ENCODE measurements at regions not wholly inside any gene's neighbourhood (a gene's known extent, or its start where the extent isn't known, plus 50 kb on each side); places are given as distances from the start of the nearest gene placed in this dataset.
"Not testable (repeated sequence)": the region's sequence is repeated elsewhere in the genome, so short reads cannot be mapped to it uniquely, and the experiment has no call there.

DNA sequence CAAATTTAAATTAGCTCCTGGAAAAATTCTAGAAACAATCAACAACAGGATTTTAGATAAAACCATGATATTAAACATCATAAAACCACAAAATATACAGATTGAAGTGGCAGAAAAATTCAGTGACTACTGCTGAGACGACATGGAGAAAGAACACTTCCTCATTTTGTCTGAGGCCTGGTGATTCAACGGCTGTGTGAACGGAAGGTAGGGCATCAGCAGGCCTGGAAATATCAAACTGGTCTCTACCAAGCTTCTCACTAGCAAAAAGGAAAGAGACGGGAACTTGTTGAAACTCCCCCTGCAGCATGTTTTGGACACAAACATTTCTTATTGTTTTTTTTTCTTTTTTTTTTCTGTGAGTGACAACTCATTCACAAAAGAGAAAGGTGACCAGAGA, 58.0 kb upstream of the AHI1 start:
- no peaks in the 10 kb centered on the region for H3K36me3 ChIP-seq (replicated peaks; ENCODE audit: control insufficient read depth, insufficient read depth, low read length)
- H3K4me3 ChIP-seq (ENCODE audit: insufficient read depth, low read depth, low read length), result no peak overlapping the region
- DNase-seq, result peak; percentile 5
- no peaks in the 10 kb centered on the region for H3K27me3 ChIP-seq (ENCODE audit: control insufficient read depth, insufficient read depth, low read length)

DNA sequence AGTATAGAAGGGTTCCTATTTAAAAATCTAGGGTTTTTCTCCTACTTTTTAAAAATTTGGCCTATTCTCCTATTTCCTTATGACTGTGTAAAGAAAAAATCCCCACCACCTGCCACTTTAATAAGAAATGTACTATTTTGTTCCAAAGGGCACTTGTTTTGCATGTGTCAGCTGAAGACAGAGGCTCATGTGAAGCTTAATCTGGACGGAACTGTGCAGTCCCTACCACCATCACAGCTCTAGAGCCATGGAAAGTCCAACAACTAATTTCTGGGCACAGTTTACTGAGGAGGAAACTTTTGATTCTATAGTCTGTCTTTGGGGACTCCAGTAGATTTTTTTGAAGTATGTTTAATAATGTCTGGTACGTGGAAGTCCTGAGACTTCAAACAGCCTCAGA, 60.0 kb upstream of the AHI1 start:
- DNase-seq, result no peak
- Histone ChIP-seq H3K27me3 (ENCODE audit: control insufficient read depth, insufficient read depth, low read length) (no peaks in the 10 kb centered on the region), H3K36me3 (replicated peaks; ENCODE audit: control insufficient read depth, insufficient read depth, low read length) (no peaks in the 10 kb centered on the region), H3K4me3 (ENCODE audit: insufficient read depth, low read depth, low read length) (no peak overlapping the region)

DNA sequence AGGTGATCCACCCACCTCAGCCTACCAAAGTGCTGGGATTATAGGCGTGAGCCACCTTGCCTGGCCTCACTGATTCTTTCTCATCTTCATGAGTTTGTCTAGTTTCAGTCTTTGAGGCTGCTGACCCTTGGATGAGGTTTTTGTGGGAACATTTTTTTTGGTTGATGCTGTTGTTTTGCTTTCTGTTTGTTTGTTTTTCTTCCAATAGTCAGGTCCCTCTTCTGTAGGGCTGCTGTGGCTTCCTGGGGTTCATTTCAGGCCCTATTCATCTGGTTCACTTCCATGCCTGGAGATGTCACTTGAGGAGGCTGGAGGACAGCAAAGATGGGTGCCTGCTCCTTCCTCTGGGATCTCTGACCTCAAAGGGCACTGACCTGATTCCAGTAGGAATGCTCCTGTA, 68.1 kb upstream of the AHI1 start:
- not testable (repeated sequence) for H3K4me3 ChIP-seq (ENCODE audit: insufficient read depth, low read depth, low read length); H3K36me3 ChIP-seq (replicated peaks; ENCODE audit: control insufficient read depth, insufficient read depth, low read length); DNase-seq; H3K27me3 ChIP-seq (ENCODE audit: control insufficient read depth, insufficient read depth, low read length)

DNA sequence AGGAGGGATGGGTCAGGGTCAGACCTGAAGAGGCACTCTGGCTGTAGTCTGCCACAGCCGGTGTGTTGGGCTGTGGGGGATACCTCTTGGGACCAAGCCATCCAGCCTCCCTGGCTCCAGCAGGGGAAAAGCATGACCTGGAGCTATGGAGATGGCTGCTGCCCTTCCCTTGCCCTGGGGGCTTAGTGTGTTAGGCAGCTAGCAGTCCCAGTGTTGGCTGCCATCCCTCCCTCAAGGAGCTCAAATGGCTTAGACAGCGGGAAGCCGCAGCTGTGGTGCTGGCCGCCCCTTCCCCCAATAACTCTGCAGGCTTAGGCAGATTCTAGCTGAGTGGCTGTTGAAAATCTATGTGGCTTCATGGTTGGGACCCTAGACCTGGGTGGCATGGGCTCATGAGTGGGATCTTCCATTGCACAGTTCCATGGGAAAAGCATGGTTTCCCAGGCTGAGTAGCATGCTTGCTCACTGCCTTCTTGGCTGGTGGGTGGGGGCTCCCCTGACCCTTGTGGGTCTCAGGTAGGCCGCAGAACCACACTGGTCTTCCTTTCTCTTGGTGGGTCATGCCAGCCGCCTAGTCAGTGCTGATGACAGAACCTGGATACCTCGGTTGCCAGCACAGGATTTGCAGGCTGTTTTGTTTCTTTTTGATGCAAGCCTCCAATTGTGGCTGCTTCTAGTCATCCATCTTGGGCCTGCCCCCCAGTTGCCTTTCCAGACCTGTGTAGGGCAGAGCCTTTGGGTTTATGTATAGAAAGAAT, 69.0 kb upstream of the AHI1 start:
- Histone ChIP-seq H3K27me3 (ENCODE audit: control insufficient read depth, insufficient read depth, low read length) (no peaks in the 10 kb centered on the region), H3K36me3 (replicated peaks; ENCODE audit: control insufficient read depth, insufficient read depth, low read length) (no peaks in the 10 kb centered on the region), H3K4me3 (ENCODE audit: insufficient read depth, low read depth, low read length) (no peak overlapping the region)
- DNase-seq, result no peak

DNA sequence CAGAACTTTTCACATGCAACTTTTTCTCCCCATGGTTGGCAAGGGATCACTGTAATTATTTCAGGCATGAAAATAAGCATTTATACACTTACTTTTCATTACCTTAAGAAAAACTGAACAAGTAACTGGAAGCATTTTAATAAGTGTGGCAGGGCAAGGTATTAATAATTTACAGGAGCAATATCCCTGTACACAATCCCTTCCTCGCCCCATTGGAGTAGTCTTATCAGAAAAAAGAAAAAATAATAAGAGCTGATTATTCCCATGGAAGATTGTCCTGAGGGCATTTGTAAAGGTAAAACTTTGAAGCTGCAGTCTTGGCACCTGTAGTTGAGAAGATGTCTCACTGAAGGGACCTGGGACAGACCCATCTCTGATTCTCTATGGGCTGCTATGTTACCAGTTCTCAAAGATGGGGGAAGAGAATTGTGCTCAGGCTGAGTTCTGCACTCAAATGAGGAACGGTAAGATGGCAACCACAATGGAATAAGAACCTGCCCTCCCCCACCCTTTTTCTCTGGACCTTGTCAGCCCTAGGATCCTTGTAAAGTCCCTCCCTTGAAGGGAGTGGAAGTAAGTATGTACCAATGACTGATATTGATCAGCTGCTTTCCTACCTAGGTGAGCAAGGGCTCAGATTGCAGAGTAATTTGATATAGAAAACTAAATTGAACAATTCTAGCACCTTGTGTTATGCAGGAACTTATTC, 70.0 kb upstream of the AHI1 start:
- Histone ChIP-seq H3K27me3 (ENCODE audit: control insufficient read depth, insufficient read depth, low read length) (no peaks in the 10 kb centered on the region), H3K36me3 (replicated peaks; ENCODE audit: control insufficient read depth, insufficient read depth, low read length) (no peaks in the 10 kb centered on the region)
- no peak for DNase-seq

DNA sequence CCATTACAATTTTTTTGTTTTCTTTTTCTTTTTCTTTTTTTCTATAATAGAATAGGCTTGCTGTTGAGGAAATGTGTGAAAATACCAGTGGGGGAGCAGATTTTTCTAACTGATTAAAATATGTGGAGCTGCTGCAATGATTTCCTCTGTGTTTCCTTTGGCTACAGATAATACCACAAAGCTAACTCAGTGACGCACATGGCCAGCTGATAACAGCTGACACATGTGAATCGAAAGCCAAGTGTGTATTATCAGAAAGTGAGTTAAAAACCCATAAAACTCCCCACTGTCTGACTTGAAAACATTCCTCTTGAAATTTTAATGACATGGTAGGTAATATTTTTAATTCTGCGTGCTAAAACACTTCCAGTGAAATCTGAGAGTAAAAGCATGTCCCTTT, 70.8 kb upstream of the AHI1 start:
- H3K27me3 ChIP-seq (ENCODE audit: control insufficient read depth, insufficient read depth, low read length), result no peaks in the 10 kb centered on the region
- no peaks in the 10 kb centered on the region for H3K36me3 ChIP-seq (replicated peaks; ENCODE audit: control insufficient read depth, insufficient read depth, low read length)
- no peak overlapping the region for H3K4me3 ChIP-seq (ENCODE audit: insufficient read depth, low read depth, low read length)
- DNase-seq, result no peak

More for the DNA sequence above, 70.0 kb upstream of the AHI1 start:
- H3K4me3 ChIP-seq (ENCODE audit: insufficient read depth, low read depth, low read length), result no peak overlapping the region

- Histone ChIP-seq H3K4me3 (ENCODE audit: insufficient read depth, low read depth, low read length) (no peak overlapping the region), H3K36me3 (replicated peaks; ENCODE audit: control insufficient read depth, insufficient read depth, low read length) (no peaks in the 10 kb centered on the region), H3K27me3 (ENCODE audit: control insufficient read depth, insufficient read depth, low read length) (no peaks in the 10 kb centered on the region)
- DNase-seq, result no peak
Measured at GRCh38 chr6:135572051-135572450, 74.5 kb upstream of the AHI1 start.

DNA sequence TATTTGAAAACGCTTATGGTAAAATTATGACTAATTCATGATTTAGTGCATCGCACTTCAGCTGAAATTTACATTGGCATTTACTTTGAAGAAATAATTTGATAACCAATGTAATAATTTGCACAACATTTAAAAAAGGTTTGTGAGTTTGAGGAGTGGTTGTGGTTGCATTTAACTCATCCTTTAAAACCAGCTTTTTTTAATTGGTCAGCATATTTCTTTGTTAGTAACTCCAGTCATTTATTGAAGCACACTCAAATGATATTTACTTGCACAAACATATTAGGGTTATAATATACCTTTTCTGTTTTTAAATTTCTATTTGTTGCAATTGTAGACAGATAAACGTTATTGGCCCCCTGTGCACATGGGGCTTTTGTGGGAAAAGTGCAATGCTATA, 78.1 kb upstream of the AHI1 start:
- no peak overlapping the region for H3K4me3 ChIP-seq (ENCODE audit: insufficient read depth, low read depth, low read length)
- H3K27me3 ChIP-seq (ENCODE audit: control insufficient read depth, insufficient read depth, low read length), result no peaks in the 10 kb centered on the region
- DNase-seq, result no peak
- no peaks in the 10 kb centered on the region for H3K36me3 ChIP-seq (replicated peaks; ENCODE audit: control insufficient read depth, insufficient read depth, low read length)

DNA sequence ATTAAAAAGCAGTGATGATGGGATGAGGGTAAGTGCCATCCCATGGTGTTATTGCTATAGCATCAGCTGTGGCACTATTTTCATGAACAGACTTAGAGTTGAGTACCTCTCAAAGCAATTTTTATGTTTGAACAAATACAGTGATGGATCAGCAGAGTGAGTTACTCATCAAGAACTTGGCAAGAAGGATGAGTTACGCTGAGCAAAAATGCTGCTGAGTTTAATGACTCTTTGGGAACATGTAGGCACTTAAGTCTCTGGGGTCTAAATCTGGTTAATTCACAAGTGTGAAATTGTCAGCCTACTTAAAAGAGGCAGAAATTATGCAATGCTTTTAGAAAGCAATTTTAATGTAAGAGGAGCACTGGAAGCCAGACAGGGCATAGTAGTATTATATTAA, 78.5 kb upstream of the AHI1 start:
- no peaks in the 10 kb centered on the region for H3K36me3 ChIP-seq (replicated peaks; ENCODE audit: control insufficient read depth, insufficient read depth, low read length)
- no peak for DNase-seq
- no peak overlapping the region for H3K4me3 ChIP-seq (ENCODE audit: insufficient read depth, low read depth, low read length)
- H3K27me3 ChIP-seq (ENCODE audit: control insufficient read depth, insufficient read depth, low read length), result no peaks in the 10 kb centered on the region

DNA sequence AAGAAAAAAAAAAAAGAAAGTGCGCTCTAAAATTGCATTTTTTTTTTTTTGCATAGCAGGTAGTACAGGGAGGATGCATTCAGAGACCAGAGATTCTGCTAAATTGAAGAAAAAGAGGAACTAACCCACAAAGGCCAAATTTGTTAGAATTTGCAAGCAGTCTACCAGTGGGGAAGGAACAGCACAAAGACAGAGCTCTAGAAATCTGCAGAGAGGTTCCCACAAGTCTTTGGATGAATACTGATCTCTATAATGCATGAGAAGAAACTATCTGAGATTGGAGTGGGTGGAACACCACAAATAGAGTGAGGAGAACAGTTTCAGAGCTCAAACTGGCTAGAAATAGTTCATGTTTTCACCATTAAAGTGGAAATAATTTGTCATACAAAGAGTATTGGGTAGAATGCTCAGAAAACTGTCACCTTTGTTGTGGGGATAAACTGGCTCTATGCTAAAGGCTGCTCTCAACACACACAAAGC, 79.6 kb upstream of the AHI1 start:
- no peak for DNase-seq
- H3K4me3 ChIP-seq (ENCODE audit: insufficient read depth, low read depth, low read length), result no peak overlapping the region
- no peaks in the 10 kb centered on the region for H3K27me3 ChIP-seq (ENCODE audit: control insufficient read depth, insufficient read depth, low read length)
- no peaks in the 10 kb centered on the region for H3K36me3 ChIP-seq (replicated peaks; ENCODE audit: control insufficient read depth, insufficient read depth, low read length)

- H3K36me3 ChIP-seq (replicated peaks; ENCODE audit: control insufficient read depth, insufficient read depth, low read length), result no peaks in the 10 kb centered on the region
- no peak overlapping the region for H3K4me3 ChIP-seq (ENCODE audit: insufficient read depth, low read depth, low read length)
- no peak for DNase-seq
- no peaks in the 10 kb centered on the region for H3K27me3 ChIP-seq (ENCODE audit: control insufficient read depth, insufficient read depth, low read length)
Measured at GRCh38 chr6:135578976-135579375, 81.4 kb upstream of the AHI1 start.

- peak; percentile 8 for DNase-seq
- H3K36me3 ChIP-seq (replicated peaks; ENCODE audit: control insufficient read depth, insufficient read depth, low read length), result no peaks in the 10 kb centered on the region
- H3K27me3 ChIP-seq (ENCODE audit: control insufficient read depth, insufficient read depth, low read length), result no peaks in the 10 kb centered on the region
- H3K4me3 ChIP-seq (ENCODE audit: insufficient read depth, low read depth, low read length), result no peak overlapping the region
Measured at GRCh38 chr6:135581211-135581610, 83.7 kb upstream of the AHI1 start.

GRCh38 chr6:135583256-135583761, 85.8 kb upstream of the AHI1 start:
- no peaks in the 10 kb centered on the region for H3K27me3 ChIP-seq (ENCODE audit: control insufficient read depth, insufficient read depth, low read length)
- no peaks in the 10 kb centered on the region for H3K36me3 ChIP-seq (replicated peaks; ENCODE audit: control insufficient read depth, insufficient read depth, low read length)
- no peak for DNase-seq
- no peak overlapping the region for H3K4me3 ChIP-seq (ENCODE audit: insufficient read depth, low read depth, low read length)

DNA sequence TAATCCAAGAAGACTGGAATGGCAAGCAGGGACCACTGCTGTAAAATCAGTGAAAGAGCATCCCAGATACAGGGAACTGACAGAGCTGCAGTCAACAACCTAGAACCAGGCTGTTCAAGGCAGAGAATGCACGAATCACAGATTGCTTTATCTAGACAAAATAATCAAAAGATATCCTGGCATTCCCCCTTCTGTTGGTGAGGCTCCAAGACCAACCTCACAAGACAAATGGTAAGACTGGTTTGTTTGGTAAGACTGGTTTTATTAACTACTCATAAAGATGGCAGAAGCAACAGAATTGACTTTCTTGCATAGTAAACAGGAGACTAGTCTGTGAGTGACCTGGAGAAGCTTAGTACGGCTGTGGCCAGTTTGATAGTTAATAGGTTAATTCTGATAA, 88.8 kb upstream of the AHI1 start:
- Histone ChIP-seq H3K36me3 (replicated peaks; ENCODE audit: control insufficient read depth, insufficient read depth, low read length) (no peaks in the 10 kb centered on the region), H3K4me3 (ENCODE audit: insufficient read depth, low read depth, low read length) (no peak overlapping the region), H3K27me3 (ENCODE audit: control insufficient read depth, insufficient read depth, low read length) (no peaks in the 10 kb centered on the region)
- DNase-seq, result no peak

GRCh38 chr6:135586844-135587243, 89.3 kb upstream of the AHI1 start:
- DNase-seq, result no peak
- no peaks in the 10 kb centered on the region for H3K36me3 ChIP-seq (replicated peaks; ENCODE audit: control insufficient read depth, insufficient read depth, low read length)
- no peaks in the 10 kb centered on the region for H3K27me3 ChIP-seq (ENCODE audit: control insufficient read depth, insufficient read depth, low read length)
- H3K4me3 ChIP-seq (ENCODE audit: insufficient read depth, low read depth, low read length), result no peak overlapping the region
